ENCODE measurements at regions not wholly inside any gene's neighbourhood (a gene's known extent, or its start where the extent isn't known, plus 50 kb on each side); places are given as distances from the start of the nearest gene placed in this dataset.
A peak's percentile ranks its signal among the peaks of the same experiment; 100 is the strongest.

- no peak for DNase-seq
These were observed 204.7 kb upstream of the ITGA4 start for GRCh38 chr2:181252262-181253148.

- DNase-seq, result no peak
These were observed 203.7 kb upstream of the ITGA4 start for GRCh38 chr2:181253438-181253837.

GRCh38 chr2:181255651-181256050 is 201.5 kb upstream of the ITGA4 start:
- DNase-seq, result no peak

DNA sequence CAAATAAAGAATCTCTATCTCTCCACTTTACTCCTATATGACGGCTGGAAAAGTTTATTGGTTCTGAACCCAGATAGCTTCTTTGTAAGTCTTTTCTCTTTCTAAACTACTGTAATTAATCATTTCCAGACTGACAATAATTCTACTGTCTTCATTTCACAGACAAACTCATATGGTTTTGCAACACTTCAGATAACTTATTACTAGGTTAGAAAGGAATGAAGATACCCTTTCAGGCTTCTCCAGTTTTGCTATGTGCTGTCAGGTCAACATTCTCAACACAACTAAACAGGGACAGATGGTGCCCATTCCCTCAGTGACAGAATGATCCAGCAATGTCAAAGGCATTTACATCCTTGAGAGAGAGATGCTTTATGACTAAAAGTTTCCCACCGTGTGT is 198.5 kb upstream of the ITGA4 start:
- DNase-seq, result peak; percentile 91

GRCh38 chr2:181262782-181263181 is 194.4 kb upstream of the ITGA4 start:
- no peak for DNase-seq

- DNase-seq, result no peak
These were observed 193.2 kb upstream of the ITGA4 start for GRCh38 chr2:181264001-181264400.

DNA sequence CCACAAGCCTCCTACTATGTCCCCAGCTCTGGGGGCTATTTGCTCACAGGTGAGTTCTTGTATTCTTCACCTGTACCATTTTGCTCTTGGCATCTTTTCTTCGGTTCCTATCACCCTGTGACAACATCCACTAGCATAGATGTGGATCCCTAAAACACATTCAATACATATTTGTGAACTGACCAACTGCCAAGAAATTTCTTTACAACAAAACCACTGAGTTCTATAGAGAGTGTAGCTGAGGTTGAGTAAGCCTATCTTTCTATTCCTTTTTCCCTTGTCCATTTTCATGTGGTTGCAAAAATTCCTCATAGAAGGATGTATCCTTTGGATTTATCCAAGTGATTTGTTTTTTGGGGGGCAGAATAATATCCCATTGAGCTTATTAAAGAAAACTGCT is 192.7 kb upstream of the ITGA4 start:
- DNase-seq, result peak; percentile 31

DNA sequence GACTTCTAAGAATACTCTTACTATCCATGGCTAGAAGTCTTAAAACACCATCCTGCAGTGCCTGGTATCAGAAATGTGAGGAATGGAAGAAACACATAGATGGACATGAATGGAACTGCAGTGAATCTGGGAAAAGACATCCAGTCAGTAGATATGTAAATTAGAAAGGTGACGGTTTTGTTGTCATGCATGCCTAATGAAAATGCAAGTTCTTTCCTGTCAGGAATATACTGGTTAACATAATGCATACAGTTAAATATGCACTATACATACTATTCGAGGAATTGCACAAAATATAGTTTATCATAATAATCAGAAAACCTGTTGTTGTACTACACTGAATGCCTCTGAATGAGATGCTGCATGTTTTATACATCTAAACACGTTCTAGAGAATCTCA is 190.6 kb upstream of the ITGA4 start:
- no peak for DNase-seq

- no peak for DNase-seq
These were observed 188.9 kb upstream of the ITGA4 start for GRCh38 chr2:181268174-181268867.

DNA sequence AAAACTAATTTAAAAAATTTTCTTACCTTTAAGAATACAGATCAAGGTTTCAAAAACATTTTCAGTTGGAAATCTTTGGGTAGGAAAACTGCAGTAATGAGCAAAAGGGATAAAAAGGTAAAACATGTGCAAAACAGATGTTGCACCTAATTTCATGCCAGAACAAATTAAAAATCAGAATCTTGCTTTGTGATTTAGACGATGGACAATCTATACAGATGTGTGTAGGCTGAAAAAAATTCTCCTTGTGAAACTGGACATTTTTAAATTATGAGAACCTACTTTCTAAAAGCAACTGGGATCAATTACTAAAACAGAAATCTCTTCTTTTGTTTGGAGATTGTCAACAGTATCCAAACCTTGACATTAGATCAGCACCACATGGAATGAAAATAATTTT is 183.2 kb upstream of the ITGA4 start:
- DNase-seq, result no peak

DNA sequence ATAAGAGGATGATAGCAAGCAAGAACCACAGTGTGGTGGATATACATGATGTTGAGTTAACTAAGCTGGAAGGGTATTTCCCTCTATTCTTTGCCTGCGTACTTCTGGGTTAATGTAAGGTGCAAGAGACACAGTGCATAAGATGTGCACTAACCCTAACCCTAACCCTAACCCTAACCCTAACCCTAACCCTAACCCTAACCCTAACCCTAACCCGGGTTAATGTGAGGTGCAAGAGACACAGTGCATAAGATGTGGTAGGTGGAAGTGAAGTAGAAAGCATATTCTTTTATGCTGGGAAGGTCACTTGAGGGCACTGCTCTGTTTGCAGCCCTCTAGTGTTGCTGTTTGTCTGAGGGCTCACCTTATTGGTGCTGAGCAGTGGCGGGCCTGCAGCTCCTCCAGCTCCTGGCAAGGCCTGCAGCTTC is 181.5 kb upstream of the ITGA4 start:
- DNase-seq, result no peak

GRCh38 chr2:181281206-181281832 is 175.9 kb upstream of the ITGA4 start:
- no peak for DNase-seq

- DNase-seq, result no peak
These were observed 172.1 kb upstream of the ITGA4 start for GRCh38 chr2:181285116-181285515.

DNA sequence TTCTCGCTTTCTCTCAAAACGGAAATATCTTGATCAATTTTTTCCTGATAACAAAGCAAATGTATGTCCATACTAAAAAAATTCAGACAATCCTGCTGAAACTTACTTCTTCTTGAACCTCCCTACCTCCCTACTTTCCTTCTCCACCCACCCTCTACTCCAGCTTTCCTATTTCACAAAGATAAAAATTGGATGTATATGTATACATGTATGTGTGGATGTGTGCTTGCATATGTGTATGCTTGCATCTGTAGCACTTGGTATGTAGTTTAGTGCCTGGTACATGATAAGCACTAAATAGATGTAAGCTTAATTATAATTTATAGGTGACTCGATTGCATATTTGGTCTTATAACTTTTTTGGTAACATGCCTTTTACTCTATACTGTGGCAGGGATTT is 167.5 kb upstream of the ITGA4 start:
- DNase-seq, result no peak

DNA sequence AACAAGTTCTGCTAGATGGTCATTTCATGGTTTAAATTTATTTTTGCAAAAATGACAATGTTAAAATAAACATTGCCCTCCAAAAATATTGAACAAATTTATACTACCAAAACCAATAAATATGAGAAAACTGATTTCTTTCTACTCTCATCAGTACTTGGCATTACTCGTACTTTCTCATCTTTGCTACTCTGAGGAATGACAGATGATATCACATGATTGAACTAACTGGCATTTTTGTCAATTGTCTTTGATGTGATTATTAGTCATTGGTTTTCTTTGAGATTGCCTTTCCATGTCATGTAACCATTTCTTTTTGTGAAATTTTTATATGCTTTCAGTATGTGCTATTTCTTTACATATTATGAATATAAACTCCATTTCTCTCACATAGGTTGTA is 167.0 kb upstream of the ITGA4 start:
- no peak for DNase-seq

DNA sequence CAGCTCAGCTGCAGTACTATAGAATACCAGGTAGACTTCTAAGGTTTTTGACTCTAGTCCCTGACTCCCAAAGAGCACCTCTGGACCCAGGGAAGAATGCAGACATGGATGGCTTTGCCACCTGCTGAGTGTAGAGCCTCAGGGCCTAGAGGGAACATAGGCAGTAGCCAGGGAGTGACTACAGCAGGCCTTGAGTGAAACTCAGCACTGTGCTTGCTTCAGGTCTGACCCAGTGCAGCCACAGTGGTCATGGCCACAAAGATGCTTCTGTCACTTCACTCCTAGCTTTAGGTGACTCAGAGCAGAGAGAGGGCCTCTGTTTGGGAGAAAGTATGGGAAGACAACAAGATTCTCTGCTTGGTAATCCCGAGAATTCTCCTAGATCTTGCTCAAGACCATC is 162.2 kb upstream of the ITGA4 start:
- DNase-seq, result no peak

- DNase-seq, result no peak
These were observed 156.4 kb upstream of the ITGA4 start for GRCh38 chr2:181300600-181301291.

- no peak for DNase-seq
These were observed 153.0 kb upstream of the ITGA4 start for GRCh38 chr2:181304011-181304844.

DNA sequence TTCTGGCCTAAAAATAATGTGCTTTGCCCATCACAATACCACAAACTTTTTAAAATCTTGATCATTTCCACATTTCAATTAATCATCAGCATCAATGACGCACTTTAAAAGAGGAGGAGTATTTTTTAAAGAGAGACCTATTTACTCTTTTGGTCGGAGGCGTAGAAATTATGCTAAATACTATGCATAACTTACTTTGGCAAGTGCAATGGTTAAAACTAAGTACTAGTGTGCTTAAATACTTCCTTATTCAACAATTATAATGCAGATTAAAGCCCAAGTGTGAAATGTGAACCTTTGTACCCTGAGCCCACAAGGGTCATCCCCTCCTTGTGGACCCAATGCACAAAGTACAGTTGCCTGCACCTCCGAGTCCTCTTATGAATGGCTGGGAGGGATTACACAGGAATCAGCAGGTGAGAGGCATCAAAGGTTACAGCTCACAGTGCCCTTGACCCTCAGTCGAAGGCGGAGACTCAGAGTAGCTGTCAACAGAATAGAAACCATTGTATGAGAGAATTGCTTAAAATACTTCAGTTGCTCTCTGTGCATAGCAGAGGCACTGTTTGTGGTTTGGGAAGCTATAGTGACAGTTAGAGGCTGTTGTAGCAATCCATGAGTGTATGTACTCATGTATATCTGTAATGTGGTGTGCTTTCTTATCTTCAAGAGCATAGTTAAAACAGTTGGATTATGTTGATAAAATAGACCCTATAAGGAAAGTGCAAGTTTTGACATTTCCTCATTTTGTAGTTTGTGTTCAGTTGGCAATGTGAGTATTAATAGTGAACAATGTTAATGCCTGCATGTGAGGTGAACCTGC is 151.7 kb upstream of the ITGA4 start:
- peak; percentile 14 for DNase-seq

DNA sequence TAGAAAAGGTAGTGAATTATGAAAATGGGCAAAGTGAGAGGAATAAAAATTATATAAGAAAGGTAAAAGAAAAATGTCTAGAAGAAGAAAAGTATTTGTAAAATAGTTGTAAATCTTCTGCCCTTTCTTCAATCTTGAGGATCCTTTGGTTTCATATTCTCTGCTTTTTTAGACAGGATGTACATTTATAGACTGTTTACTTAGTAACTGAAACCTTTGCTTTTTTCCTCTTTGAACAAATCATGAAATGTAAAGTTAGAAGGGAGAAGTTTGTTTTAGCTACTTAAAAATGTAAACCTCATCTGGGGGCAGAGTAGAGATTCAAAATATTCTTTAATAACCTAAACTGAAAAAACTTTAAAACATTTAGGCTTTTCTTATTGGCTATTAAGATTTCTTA is 150.4 kb upstream of the ITGA4 start:
- peak; percentile 6 for DNase-seq

Measured in fibroblast of skin of scalp (primary cell).